HAP-1 (cell line): ENCODE measurements at regions not wholly inside any gene's neighbourhood (a gene's known extent, or its start where the extent isn't known, plus 50 kb on each side); places are given as distances from the start of the nearest gene placed in this dataset.
"Not testable (repeated sequence)": the region's sequence is repeated elsewhere in the genome, so short reads cannot be mapped to it uniquely, and the experiment has no call there.

Experiments used
- DNase-seq, 2 experiments: peaks; one replicate each; pipeline ENCODE4 v3.0.0-alpha.2; 2016 to 2020; ENCODE audit warnings: low spot score in 2 of 2
- H3K27me3 ChIP-seq: fragments of 250-450 bp; sonication (Bioruptor Pico); 2 replicates; pipeline ENCODE4 v1.5.1; 2020; ENCODE audit warnings: low read depth, mild to moderate bottlenecking, moderate library complexity
- H3K36me3 ChIP-seq: fragments of 250-450 bp; sonication (Bioruptor Pico); replicated peaks from 2 replicates; pipeline ENCODE4 v1.5.1; 2020; ENCODE audit warnings: mild to moderate bottlenecking
- H3K4me1 ChIP-seq: fragments of 250-450 bp; sonication (Bioruptor Pico); 2 replicates; pipeline ENCODE4 v1.5.1; 2020; ENCODE audit warnings: mild to moderate bottlenecking
- H3K4me3 ChIP-seq: fragments of 250-450 bp; sonication (Bioruptor Pico); 2 replicates; pipeline ENCODE4 v1.5.1; 2020; ENCODE audit warnings: mild to moderate bottlenecking, moderate library complexity
- H3K9me3 ChIP-seq: fragments of 250-450 bp; sonication (Bioruptor Pico); 2 replicates; pipeline ENCODE4 v1.5.1; 2020; ENCODE audit warnings: mild to moderate bottlenecking, moderate library complexity
- in situ Hi-C: fragments of 300-500 bp; cut with MboI; formaldehyde crosslinking; loops from 3 replicates; pipeline ENCODE4 v1.14.3; 2020; ENCODE audit warnings: low sequenced_read_pairs, inconsistent platforms, mixed read lengths

GRCh38 chr3:81876826-81877225 is 115.4 kb upstream of the GBE1 start:
- in situ Hi-C loops: no loop called here
- no peaks in the 10 kb centered on the region for H3K9me3 ChIP-seq
- H3K36me3 ChIP-seq: no peaks in the 10 kb centered on the region
- no peak for DNase-seq
- H3K4me3 ChIP-seq: no peak overlapping the region
- H3K4me1 ChIP-seq: no peaks in the 10 kb centered on the region
- H3K27me3 ChIP-seq: no peaks in the 10 kb centered on the region

GRCh38 chr3:81874738-81875137 is 113.3 kb upstream of the GBE1 start:
- no peaks in the 10 kb centered on the region for H3K9me3 ChIP-seq
- H3K4me1 ChIP-seq: no peaks in the 10 kb centered on the region
- no peaks in the 10 kb centered on the region for H3K36me3 ChIP-seq
- in situ Hi-C loops: no loop called here
- no peak overlapping the region for H3K4me3 ChIP-seq
- H3K27me3 ChIP-seq: no peaks in the 10 kb centered on the region
- DNase-seq: no peak

- Histone ChIP-seq H3K4me1 (peaks cover 6% of the 10 kb centered on the region; the same call in 1 of the 2 replicates), H3K27me3 (no peaks in the 10 kb centered on the region)
- no peak for DNase-seq
Measured at GRCh38 chr3:81872566-81872965, 111.1 kb upstream of the GBE1 start.

GRCh38 chr3:81871358-81872155 is 110.1 kb upstream of the GBE1 start:
- peak in 1 of 2 experiments; percentile 20 for DNase-seq
- H3K9me3 ChIP-seq: no peaks in the 10 kb centered on the region
- no peak overlapping the region for H3K4me3 ChIP-seq
- H3K4me1 ChIP-seq: peaks cover 6% of the 10 kb centered on the region; the same call in 1 of the 2 replicates
- H3K36me3 ChIP-seq: no peaks in the 10 kb centered on the region
- in situ Hi-C loops: no loop called here
- no peaks in the 10 kb centered on the region for H3K27me3 ChIP-seq

More at GRCh38 chr3:81872566-81872965, 111.1 kb upstream of the GBE1 start:
- in situ Hi-C loops: no loop called here
- Histone ChIP-seq H3K4me3 (no peak overlapping the region), H3K36me3 (no peaks in the 10 kb centered on the region), H3K9me3 (no peaks in the 10 kb centered on the region)

GRCh38 chr3:81869382-81869781 is 107.9 kb upstream of the GBE1 start:
- Histone ChIP-seq H3K4me3 (no peak overlapping the region), H3K4me1 (peaks cover 6% of the 10 kb centered on the region; the same call in 1 of the 2 replicates), H3K36me3 (no peaks in the 10 kb centered on the region), H3K9me3 (no peaks in the 10 kb centered on the region), H3K27me3 (no peaks in the 10 kb centered on the region)
- DNase-seq: no peak
- in situ Hi-C loops: no loop called here

GRCh38 chr3:81868597-81868996 is 107.2 kb upstream of the GBE1 start:
- Histone ChIP-seq H3K4me1 (peaks cover 8% of the 10 kb centered on the region; the same call in 1 of the 2 replicates), H3K36me3 (no peaks in the 10 kb centered on the region), H3K4me3 (no peak overlapping the region), H3K27me3 (no peaks in the 10 kb centered on the region), H3K9me3 (no peaks in the 10 kb centered on the region)
- no peak for DNase-seq
- in situ Hi-C loops: no loop called here

- H3K4me1 ChIP-seq: peaks cover 8% of the 10 kb centered on the region; the same call in 1 of the 2 replicates
- H3K4me3 ChIP-seq: no peak overlapping the region
- in situ Hi-C loops: no loop called here
- no peaks in the 10 kb centered on the region for H3K9me3 ChIP-seq
- H3K36me3 ChIP-seq: no peaks in the 10 kb centered on the region
- DNase-seq: no peak
- H3K27me3 ChIP-seq: no peaks in the 10 kb centered on the region
Measured at GRCh38 chr3:81867875-81868274, 106.4 kb upstream of the GBE1 start.

GRCh38 chr3:81865164-81865563 is 103.7 kb upstream of the GBE1 start:
- H3K27me3 ChIP-seq, H3K4me1 ChIP-seq, H3K36me3 ChIP-seq, DNase-seq, in situ Hi-C loops, H3K4me3 ChIP-seq, H3K9me3 ChIP-seq: not testable (repeated sequence)

- peak in 1 of 2 experiments; percentile 10 for DNase-seq
- in situ Hi-C loops: no loop called here
- no peaks in the 10 kb centered on the region for H3K36me3 ChIP-seq
- H3K4me1 ChIP-seq: peaks cover 5% of the 10 kb centered on the region; the same call in 1 of the 2 replicates
- H3K9me3 ChIP-seq: no peaks in the 10 kb centered on the region
- no peaks in the 10 kb centered on the region for H3K27me3 ChIP-seq
- H3K4me3 ChIP-seq: no peak overlapping the region
Measured at GRCh38 chr3:81864272-81864671, 102.8 kb upstream of the GBE1 start.

GRCh38 chr3:81863756-81864155 is 102.3 kb upstream of the GBE1 start:
- Histone ChIP-seq H3K4me3 (no peak overlapping the region), H3K9me3 (no peaks in the 10 kb centered on the region), H3K36me3 (no peaks in the 10 kb centered on the region), H3K27me3 (no peaks in the 10 kb centered on the region), H3K4me1 (peaks cover 2% of the 10 kb centered on the region; the same call in 1 of the 2 replicates)
- no peak for DNase-seq
- in situ Hi-C loops: no loop called here

- Histone ChIP-seq H3K4me3 (no peak overlapping the region), H3K36me3 (no peaks in the 10 kb centered on the region), H3K9me3 (no peaks in the 10 kb centered on the region), H3K27me3 (no peaks in the 10 kb centered on the region), H3K4me1 (peaks cover 2% of the 10 kb centered on the region; the same call in 1 of the 2 replicates)
- in situ Hi-C loops: no loop called here
- DNase-seq: no peak
Measured at GRCh38 chr3:81861593-81861992, 100.1 kb upstream of the GBE1 start.

GRCh38 chr3:81859524-81859923 is 98.1 kb upstream of the GBE1 start:
- Histone ChIP-seq H3K9me3 (no peaks in the 10 kb centered on the region), H3K27me3 (no peaks in the 10 kb centered on the region), H3K4me1 (peaks cover 2% of the 10 kb centered on the region; the same call in 1 of the 2 replicates), H3K36me3 (no peaks in the 10 kb centered on the region), H3K4me3 (no peak overlapping the region)
- DNase-seq: no peak
- in situ Hi-C loops: no loop called here

- Histone ChIP-seq H3K27me3 (no peaks in the 10 kb centered on the region), H3K4me3 (no peak overlapping the region), H3K36me3 (no peaks in the 10 kb centered on the region), H3K4me1 (no peaks in the 10 kb centered on the region), H3K9me3 (no peaks in the 10 kb centered on the region)
- no peak for DNase-seq
- in situ Hi-C loops: no loop called here
Measured at GRCh38 chr3:81853431-81853830, 92.0 kb upstream of the GBE1 start.

GRCh38 chr3:81851176-81851575 is 89.7 kb upstream of the GBE1 start:
- no peaks in the 10 kb centered on the region for H3K27me3 ChIP-seq
- H3K4me3 ChIP-seq: no peak overlapping the region
- in situ Hi-C loops: no loop called here
- no peak for DNase-seq
- no peaks in the 10 kb centered on the region for H3K9me3 ChIP-seq
- H3K4me1 ChIP-seq: no peaks in the 10 kb centered on the region
- H3K36me3 ChIP-seq: no peaks in the 10 kb centered on the region
